ENCODE measurements at regions not wholly inside any gene's neighbourhood (a gene's known extent, or its start where the extent isn't known, plus 50 kb on each side); places are given as distances from the start of the nearest gene placed in this dataset.

DNA sequence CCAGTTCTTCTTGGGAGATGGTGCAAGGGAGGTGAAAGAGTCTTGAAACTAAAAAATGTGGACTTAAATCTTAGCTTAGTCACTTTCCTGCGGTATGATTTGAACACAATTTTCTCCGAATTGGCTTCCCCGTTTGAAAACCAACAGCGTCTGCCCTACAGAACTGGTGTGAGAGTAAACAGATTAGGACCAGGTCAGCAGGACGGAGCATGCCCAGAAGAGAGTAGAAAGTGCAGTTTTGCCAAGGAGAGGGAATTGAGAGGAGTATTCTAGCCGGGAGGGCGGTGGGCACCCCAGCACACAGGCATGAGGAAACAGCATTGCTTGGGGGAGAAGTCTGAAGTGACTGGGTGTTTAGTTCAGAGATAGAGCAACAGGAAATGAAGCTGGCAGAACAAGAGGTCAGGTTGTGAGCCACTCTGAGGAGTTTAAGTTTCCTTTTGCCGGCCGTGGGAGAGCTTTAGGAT lies 927.1 kb downstream of the VRK1 start:
- 62 to 64% (median 63%) methylated on average over 9 of the region's 9 CpGs for WGBS, 3 donors

DNA sequence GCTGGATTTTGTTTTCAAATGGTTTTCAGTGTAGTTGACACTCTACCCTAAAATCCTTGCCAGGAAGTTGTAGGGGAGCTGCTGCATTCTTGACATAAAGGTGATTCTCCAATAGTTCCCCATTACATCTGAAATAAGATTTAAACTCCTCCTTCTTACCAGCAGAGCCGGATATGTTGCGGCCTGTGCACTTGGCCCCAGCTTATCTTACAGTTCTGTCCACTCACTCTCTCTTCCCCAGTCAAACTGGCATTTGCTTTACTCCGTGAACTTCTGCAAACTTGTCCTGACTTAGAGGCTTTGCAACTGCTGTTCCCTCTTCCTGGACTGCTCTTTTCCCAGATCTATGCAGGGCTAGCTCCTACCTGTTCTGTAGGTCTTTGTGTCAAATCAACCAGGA lies 929.5 kb downstream of the VRK1 start:
- ATAC-seq = no peak
- DNase-seq = no peak
- Histone ChIP-seq H3K4me1 (no peaks in the 10 kb centered on the region), H3K27me3 (ENCODE audit: insufficient read depth in 3 of 3, low read length in 2 of 3) (peaks cover 0 to 2% (median 0%) of the 10 kb centered on the region in 3 donors), H3K9me3 (peaks cover 5% of the 10 kb centered on the region), H3K27ac (no peak overlapping the region), H3K36me3 (ENCODE audit: insufficient read depth in 1 of 2, low read depth in 1 of 2) (no peaks in the 10 kb centered on the region), H3K4me3 (no peak overlapping the region)
- 77 to 86% (median 78%) methylated on average over 3 of the region's 3 CpGs for WGBS, 3 donors
- intact Hi-C loops (cut with DNase I) = no loop called here
- TF ChIP-seq, protein P1, sequence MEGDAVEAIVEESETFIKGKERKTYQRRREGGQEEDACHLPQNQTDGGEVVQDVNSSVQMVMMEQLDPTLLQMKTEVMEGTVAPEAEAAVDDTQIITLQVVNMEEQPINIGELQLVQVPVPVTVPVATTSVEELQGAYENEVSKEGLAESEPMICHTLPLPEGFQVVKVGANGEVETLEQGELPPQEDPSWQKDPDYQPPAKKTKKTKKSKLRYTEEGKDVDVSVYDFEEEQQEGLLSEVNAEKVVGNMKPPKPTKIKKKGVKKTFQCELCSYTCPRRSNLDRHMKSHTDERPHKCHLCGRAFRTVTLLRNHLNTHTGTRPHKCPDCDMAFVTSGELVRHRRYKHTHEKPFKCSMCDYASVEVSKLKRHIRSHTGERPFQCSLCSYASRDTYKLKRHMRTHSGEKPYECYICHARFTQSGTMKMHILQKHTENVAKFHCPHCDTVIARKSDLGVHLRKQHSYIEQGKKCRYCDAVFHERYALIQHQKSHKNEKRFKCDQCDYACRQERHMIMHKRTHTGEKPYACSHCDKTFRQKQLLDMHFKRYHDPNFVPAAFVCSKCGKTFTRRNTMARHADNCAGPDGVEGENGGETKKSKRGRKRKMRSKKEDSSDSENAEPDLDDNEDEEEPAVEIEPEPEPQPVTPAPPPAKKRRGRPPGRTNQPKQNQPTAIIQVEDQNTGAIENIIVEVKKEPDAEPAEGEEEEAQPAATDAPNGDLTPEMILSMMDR (IDR thresholded peaks at IDR 0.05) = no peak

More for the DNA sequence above, 927.1 kb downstream of the VRK1 start:
- peaks cover 0 to 2% (median 0%) of the 10 kb centered on the region in 3 donors for H3K27me3 ChIP-seq (ENCODE audit: insufficient read depth in 3 of 3, low read length in 2 of 3)
- no peak for ATAC-seq
- H3K27ac ChIP-seq = no peak overlapping the region
- intact Hi-C loops (cut with DNase I) = no loop called here
- no peaks in the 10 kb centered on the region for H3K36me3 ChIP-seq (ENCODE audit: insufficient read depth in 1 of 2, low read depth in 1 of 2)
- H3K9me3 ChIP-seq = peaks cover 10% of the 10 kb centered on the region
- no peaks in the 10 kb centered on the region for H3K4me1 ChIP-seq
- DNase-seq = no peak
- no peak overlapping the region for H3K4me3 ChIP-seq
- TF ChIP-seq, protein P1 (IDR thresholded peaks at IDR 0.05) = no peak

DNA sequence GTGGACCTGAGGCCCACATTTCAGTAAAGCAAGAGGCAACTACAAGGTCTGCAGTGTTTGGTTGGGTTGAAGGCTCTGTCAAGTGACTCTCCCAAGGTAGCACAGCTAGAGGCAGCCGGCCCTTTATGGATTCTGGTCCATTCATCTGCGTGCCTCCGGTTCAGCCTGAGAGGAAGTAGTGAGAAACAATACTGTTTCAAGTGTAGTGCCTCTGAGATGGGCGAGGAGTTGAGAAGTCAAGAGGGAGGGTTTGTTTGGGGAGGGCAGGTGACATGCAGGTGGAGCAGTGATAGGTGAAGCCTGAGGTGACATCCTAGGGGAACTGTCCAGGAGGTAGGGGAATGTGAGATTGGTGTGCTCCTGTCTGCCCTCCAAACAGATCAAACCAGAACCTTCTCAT lies 933.5 kb downstream of the VRK1 start:
- Histone ChIP-seq H3K27me3 (ENCODE audit: insufficient read depth in 3 of 3, low read length in 2 of 3) (no peaks in the 10 kb centered on the region), H3K36me3 (ENCODE audit: insufficient read depth in 1 of 2, low read depth in 1 of 2) (no peaks in the 10 kb centered on the region), H3K27ac (no peak overlapping the region), H3K4me3 (no peak overlapping the region), H3K9me3 (no peaks in the 10 kb centered on the region), H3K4me1 (no peaks in the 10 kb centered on the region)
- WGBS, 3 donors = 81 to 90% (median 89%) methylated on average over 4 of the region's 4 CpGs
- TF ChIP-seq, protein P1 (IDR thresholded peaks at IDR 0.05) = no peak
- intact Hi-C loops (cut with DNase I) = no loop called here
- DNase-seq = no peak
- ATAC-seq = no peak

DNA sequence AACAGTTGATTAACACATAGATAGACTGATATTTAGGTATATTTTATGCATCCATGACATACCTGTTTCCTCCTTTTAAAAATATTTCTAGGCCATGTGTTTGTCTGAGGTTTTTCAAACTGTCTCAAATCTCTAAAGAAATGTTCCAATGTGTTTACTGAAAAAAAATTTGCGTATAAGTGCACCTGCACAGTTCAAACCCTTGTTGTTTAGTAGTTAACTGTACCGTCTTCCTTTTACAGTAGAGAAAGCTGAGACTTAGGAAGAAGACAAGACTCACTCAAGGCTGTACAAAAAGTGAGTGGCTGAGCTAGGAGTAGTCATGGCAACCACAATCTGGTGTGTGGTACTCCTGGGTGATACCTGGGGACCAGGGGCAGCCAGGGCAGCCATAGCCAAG lies 934.6 kb downstream of the VRK1 start:
- Histone ChIP-seq H3K4me3 (no peak overlapping the region), H3K4me1 (no peaks in the 10 kb centered on the region), H3K27me3 (ENCODE audit: insufficient read depth in 3 of 3, low read length in 2 of 3) (no peaks in the 10 kb centered on the region), H3K36me3 (ENCODE audit: insufficient read depth in 1 of 2, low read depth in 1 of 2) (no peaks in the 10 kb centered on the region), H3K27ac (no peak overlapping the region), H3K9me3 (no peaks in the 10 kb centered on the region)
- TF ChIP-seq, protein P1 (IDR thresholded peaks at IDR 0.05) = no peak
- WGBS, 3 donors = 86 to 92% (median 87%) methylated on average over 2 of the region's 2 CpGs
- ATAC-seq (no peak), DNase-seq (no peak)
- intact Hi-C loops (cut with DNase I) = no loop called here

DNA sequence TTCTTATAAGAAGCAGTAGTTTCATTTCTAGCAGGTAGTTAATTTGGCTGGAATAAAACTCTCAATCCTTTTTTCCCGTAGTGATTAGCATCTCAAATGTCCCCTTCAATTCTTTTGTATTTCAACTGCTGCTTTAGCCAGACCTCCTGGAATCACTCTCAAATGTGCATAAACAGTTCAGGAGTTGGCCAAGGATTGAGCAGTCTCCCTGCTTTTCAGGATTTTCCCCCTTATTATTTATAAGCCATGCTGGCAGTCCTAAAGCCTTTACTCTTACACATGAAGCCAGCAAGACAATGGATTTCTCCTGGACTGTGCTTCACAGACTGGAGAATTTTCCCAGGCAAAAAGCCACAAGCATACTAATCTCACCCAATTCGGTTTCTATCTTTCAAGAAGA lies 950.1 kb downstream of the VRK1 start:
- TF ChIP-seq, protein P1 (IDR thresholded peaks at IDR 0.05) = no peak
- H3K27me3 ChIP-seq (ENCODE audit: insufficient read depth in 3 of 3, low read length in 2 of 3) = no peaks in the 10 kb centered on the region
- 24 to 53% (median 29%) methylated on average over 2 of the region's 2 CpGs for WGBS, 3 donors
- DNase-seq (no peak), ATAC-seq (no peak)
- H3K27ac ChIP-seq = no peak overlapping the region
- H3K36me3 ChIP-seq (ENCODE audit: insufficient read depth in 1 of 2, low read depth in 1 of 2) = no peaks in the 10 kb centered on the region
- no peak overlapping the region for H3K4me3 ChIP-seq
- intact Hi-C loops (cut with DNase I) = no loop called here
- H3K4me1 ChIP-seq = no peaks in the 10 kb centered on the region
- H3K9me3 ChIP-seq = no peaks in the 10 kb centered on the region

Measured in psoas muscle (tissue), 7 donors.